ENCODE measurements at regions not wholly inside any gene's neighbourhood (a gene's known extent, or its start where the extent isn't known, plus 50 kb on each side); places are given as distances from the start of the nearest gene placed in this dataset.

- TF ChIP-seq CTCF (IDR thresholded peaks at IDR 0.05) = no peak
- no peak for DNase-seq (ENCODE audit: low spot score)
- ATAC-seq (ENCODE audit: low FRiP score) = no peak
Observed at GRCh38 chrX:9114245-9114644, 80.3 kb upstream of the FAM9B start.

GRCh38 chrX:9117851-9118250, 83.9 kb upstream of the FAM9B start:
- no peak for DNase-seq (ENCODE audit: low spot score)
- TF ChIP-seq CTCF (IDR thresholded peaks at IDR 0.05) = no peak

GRCh38 chrX:9122519-9123245, 88.8 kb upstream of the FAM9B start:
- TF ChIP-seq CTCF (IDR thresholded peaks at IDR 0.05) = no peak
- no peak for DNase-seq (ENCODE audit: low spot score)
- no peak for ATAC-seq (ENCODE audit: low FRiP score)

More at GRCh38 chrX:9117851-9118250, 83.9 kb upstream of the FAM9B start:
- ATAC-seq (ENCODE audit: low FRiP score) = no peak

- TF ChIP-seq CTCF (IDR thresholded peaks at IDR 0.05) = no peak
- DNase-seq (ENCODE audit: low spot score) = no peak
- no peak for ATAC-seq (ENCODE audit: low FRiP score)
Observed at GRCh38 chrX:9127986-9128385, 94.1 kb upstream of the FAM9B start.

GRCh38 chrX:9130031-9130430, 96.1 kb upstream of the FAM9B start:
- DNase-seq (ENCODE audit: low spot score) (no peak), ATAC-seq (ENCODE audit: low FRiP score) (no peak)
- no peak for TF ChIP-seq CTCF (IDR thresholded peaks at IDR 0.05)

- DNase-seq (ENCODE audit: low spot score) (no peak), ATAC-seq (ENCODE audit: low FRiP score) (no peak)
- TF ChIP-seq CTCF (IDR thresholded peaks at IDR 0.05) = no peak
Observed at GRCh38 chrX:9131066-9131465, 97.1 kb upstream of the FAM9B start.

- TF ChIP-seq CTCF (IDR thresholded peaks at IDR 0.05) = no peak
- no peak for DNase-seq (ENCODE audit: low spot score)
- no peak for ATAC-seq (ENCODE audit: low FRiP score)
Observed at GRCh38 chrX:9132036-9132638, 98.2 kb upstream of the FAM9B start.
